ENCODE measurements at regions not wholly inside any gene's neighbourhood (a gene's known extent, or its start where the extent isn't known, plus 50 kb on each side); places are given as distances from the start of the nearest gene placed in this dataset.

DNA sequence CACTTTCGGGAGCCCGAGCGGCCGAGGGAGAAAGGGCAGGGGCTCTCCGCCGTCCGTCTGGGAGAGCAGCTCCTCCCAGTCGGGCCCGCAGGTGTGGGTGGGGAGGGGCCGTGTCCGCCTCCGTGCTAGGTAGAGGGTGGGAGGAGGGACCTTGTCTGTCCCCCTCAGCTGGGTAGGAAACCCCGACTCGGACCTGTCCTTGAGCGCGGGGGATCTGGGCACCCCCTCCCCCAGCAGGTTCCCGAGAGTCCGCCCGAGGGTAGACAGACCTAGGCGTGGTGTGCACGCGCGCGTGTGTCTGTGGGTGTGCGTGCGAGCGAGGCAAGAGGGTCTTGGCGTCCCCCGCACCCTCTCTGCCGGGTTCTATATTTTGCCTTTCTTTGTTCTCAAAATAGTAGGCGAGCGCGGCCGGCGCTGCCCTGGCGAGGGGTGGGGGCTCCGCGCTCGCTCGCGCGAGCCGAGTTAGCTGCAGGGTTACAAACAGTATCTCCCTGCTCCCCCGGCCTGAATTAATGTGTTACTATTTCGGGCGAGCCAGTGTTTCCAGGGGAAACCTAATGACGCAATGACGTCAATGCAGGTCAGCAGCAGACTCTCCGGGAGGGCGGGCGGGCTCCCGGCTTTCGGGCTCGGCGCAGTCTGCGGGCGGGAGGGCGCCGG lies 73.9 kb upstream of the LEP start:
- no peak for DNase-seq (ENCODE audit: low spot score in 2 of 2)
- 0 to 1% methylated on average over 22 to 29 of the region's 59 CpGs for WGBS, 2 donors
- Histone ChIP-seq H3K4me1 (peaks cover 0 to 31% (median 15%) of the 10 kb centered on the region in 4 donors), H3K9me3 (no peaks in the 10 kb centered on the region), H3K4me3 (peak overlapping the region; percentile 25 to 47 (median 39)), H3K27me3 (peaks cover 0 to 80% of the 10 kb centered on the region in 2 donors), H3K36me3 (no peaks in the 10 kb centered on the region), H3K27ac (peak overlapping the region in 1 of 4 donors; percentile 34)
- TF ChIP-seq EP300 (IDR thresholded peaks at IDR 0.05) = no peak
- no peak for TF ChIP-seq POLR2A (IDR thresholded peaks at IDR 0.05)
- TF ChIP-seq, protein P1, sequence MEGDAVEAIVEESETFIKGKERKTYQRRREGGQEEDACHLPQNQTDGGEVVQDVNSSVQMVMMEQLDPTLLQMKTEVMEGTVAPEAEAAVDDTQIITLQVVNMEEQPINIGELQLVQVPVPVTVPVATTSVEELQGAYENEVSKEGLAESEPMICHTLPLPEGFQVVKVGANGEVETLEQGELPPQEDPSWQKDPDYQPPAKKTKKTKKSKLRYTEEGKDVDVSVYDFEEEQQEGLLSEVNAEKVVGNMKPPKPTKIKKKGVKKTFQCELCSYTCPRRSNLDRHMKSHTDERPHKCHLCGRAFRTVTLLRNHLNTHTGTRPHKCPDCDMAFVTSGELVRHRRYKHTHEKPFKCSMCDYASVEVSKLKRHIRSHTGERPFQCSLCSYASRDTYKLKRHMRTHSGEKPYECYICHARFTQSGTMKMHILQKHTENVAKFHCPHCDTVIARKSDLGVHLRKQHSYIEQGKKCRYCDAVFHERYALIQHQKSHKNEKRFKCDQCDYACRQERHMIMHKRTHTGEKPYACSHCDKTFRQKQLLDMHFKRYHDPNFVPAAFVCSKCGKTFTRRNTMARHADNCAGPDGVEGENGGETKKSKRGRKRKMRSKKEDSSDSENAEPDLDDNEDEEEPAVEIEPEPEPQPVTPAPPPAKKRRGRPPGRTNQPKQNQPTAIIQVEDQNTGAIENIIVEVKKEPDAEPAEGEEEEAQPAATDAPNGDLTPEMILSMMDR (IDR thresholded peaks at IDR 0.05) = no peak

DNA sequence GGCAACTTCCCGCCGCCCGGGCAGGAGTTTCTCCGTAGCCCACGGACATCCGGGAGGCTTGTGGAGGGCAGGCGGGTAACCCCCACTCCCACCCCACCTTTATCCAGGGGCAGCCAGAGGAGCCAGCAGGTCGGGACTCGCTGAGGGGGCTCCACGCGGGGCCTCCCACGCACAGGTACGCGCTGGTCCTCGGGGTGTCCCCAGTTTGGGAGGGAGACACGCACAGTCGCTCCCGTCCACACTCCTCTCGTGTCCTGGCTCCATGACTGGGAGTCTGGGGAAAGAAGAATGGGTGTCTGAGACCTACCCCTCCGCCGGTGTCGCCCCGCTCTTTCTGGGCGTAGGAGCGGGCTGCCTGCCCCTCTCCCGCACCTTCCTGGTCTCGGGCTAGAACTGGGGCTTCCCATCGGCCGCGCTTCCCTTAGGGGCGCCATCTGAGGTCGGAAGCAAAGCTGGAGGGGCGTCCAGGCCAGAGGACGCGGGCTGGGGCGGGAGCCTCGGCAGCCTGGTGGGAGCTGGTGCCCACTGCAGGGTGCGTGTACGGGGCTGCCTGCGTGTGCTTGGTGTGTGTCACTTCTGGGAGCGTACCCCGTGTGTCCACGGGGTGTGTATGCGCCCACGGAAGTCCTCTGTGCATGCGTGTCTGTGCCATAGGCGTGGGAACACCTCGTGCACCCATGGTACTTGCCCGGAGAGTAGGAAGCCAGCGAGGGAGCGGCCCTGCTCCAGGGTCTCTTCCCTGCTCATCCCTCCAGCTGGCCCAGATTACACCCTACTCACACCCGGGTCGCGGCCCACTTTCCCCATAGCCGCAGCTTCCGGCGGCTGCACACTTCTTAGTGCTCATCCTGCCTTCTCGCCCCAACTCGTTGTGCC lies 73.0 kb upstream of the LEP start:
- no peaks in the 10 kb centered on the region for H3K36me3 ChIP-seq
- no peak overlapping the region for H3K27ac ChIP-seq
- H3K4me1 ChIP-seq = peaks cover 0 to 31% (median 15%) of the 10 kb centered on the region in 4 donors
- TF ChIP-seq POLR2A (IDR thresholded peaks at IDR 0.05) (no peak), EP300 (IDR thresholded peaks at IDR 0.05) (no peak)
- TF ChIP-seq, protein P1 (IDR thresholded peaks at IDR 0.05) = no peak
- H3K27me3 ChIP-seq = peaks cover 0 to 77% of the 10 kb centered on the region in 2 donors
- peak overlapping the region in 3 of 4 donors; percentile 25 to 47 (median 32) for H3K4me3 ChIP-seq
- DNase-seq (ENCODE audit: low spot score in 2 of 2) = no peak
- no peaks in the 10 kb centered on the region for H3K9me3 ChIP-seq
- WGBS, 2 donors = 5 to 7% methylated on average over 7 to 42 of the region's 59 CpGs

DNA sequence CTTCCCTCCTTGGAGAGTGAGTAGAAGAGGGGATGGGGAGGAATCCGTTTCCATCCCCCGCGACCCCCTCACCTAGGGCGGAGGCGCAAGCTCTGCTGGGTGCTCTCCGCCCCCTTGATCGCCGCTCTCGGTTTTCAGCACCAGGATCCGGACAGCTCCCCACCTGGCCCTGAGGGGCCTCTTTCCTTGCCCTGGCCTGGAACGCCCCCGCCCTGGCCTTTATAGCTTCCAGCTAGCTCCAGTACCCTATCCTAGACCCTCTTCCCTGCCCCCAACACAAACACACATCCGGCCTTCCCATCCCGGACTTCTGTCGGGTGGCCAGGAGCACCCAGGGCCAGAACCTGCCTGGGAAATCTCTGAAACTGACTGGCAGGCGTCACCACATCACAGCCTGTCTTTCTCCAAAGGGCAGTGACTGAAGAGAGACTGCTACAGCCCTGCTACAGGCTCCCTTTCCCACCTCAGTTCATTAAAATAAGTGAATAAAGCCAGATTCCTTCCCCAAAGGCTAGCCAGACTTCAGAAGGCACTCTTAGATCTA lies 72.3 kb upstream of the LEP start:
- H3K27me3 ChIP-seq = peaks cover 0 to 69% of the 10 kb centered on the region in 2 donors
- no peaks in the 10 kb centered on the region for H3K9me3 ChIP-seq
- H3K4me3 ChIP-seq = no peak overlapping the region
- peaks cover 0 to 31% (median 15%) of the 10 kb centered on the region in 4 donors for H3K4me1 ChIP-seq
- no peaks in the 10 kb centered on the region for H3K36me3 ChIP-seq
- TF ChIP-seq POLR2A (IDR thresholded peaks at IDR 0.05) (no peak), EP300 (IDR thresholded peaks at IDR 0.05) (no peak)
- TF ChIP-seq, protein P1 (IDR thresholded peaks at IDR 0.05) = no peak
- WGBS, 2 donors = 6 to 8% methylated on average over 16 of the region's 16 CpGs
- DNase-seq (ENCODE audit: low spot score in 2 of 2) = no peak
- H3K27ac ChIP-seq = no peak overlapping the region

- 40 to 83% methylated on average over 1 of the region's 1 CpG for WGBS, 2 donors
- TF ChIP-seq, protein P1 (IDR thresholded peaks at IDR 0.05) = no peak
- no peak for TF ChIP-seq EP300 (IDR thresholded peaks at IDR 0.05)
These were observed 70.6 kb upstream of the LEP start for GRCh38 chr7:128170461-128170860.

More at GRCh38 chr7:128170461-128170860, 70.6 kb upstream of the LEP start:
- Histone ChIP-seq H3K36me3 (no peaks in the 10 kb centered on the region), H3K27me3 (peaks cover 0 to 60% of the 10 kb centered on the region in 2 donors), H3K4me3 (no peak overlapping the region), H3K9me3 (no peaks in the 10 kb centered on the region), H3K4me1 (peaks cover 0 to 31% (median 15%) of the 10 kb centered on the region in 4 donors), H3K27ac (no peak overlapping the region)
- no peak for DNase-seq (ENCODE audit: low spot score in 2 of 2)

Measured in tibial nerve (tissue), 4 donors.